SU-DHL-6 (cell line): ENCODE measurements at regions not wholly inside any gene's neighbourhood (a gene's known extent, or its start where the extent isn't known, plus 50 kb on each side); places are given as distances from the start of the nearest gene placed in this dataset.

Experiments used
- H2AFZ ChIP-seq: fragments of 200-600 bp; sonication (generic); 2 replicates; pipeline ENCODE4 v1.6.1; 2014; ENCODE audit warnings: low read depth, mild to moderate bottlenecking, moderate library complexity, mixed read lengths, antibody characterized with exemption, low read length; ENCODE audit not compliant: severe bottlenecking
- H3F3A ChIP-seq: fragments of 200-600 bp; shearing (Covaris generic); 2 replicates; pipeline ENCODE4 v1.6.0; 2016; ENCODE audit warnings: antibody characterized with exemption, mild to moderate bottlenecking; ENCODE audit not compliant: insufficient read depth
- H3K27ac ChIP-seq: fragments of 200-600 bp; sonication (generic); 2 replicates; pipeline ENCODE4 v1.5.1; 2016; ENCODE audit warnings: low read depth, mild to moderate bottlenecking, low read length, moderate library complexity, mixed read lengths
- H3K27me3 ChIP-seq: fragments of 200-600 bp; sonication (generic), shearing (Covaris generic); 2 replicates; pipeline ENCODE4 v1.6.0; 2014; ENCODE audit warnings: mild to moderate bottlenecking, low read length
- H3K36me3 ChIP-seq: fragments of 200-600 bp; sonication (generic); 2 replicates; pipeline ENCODE4 v1.6.1; 2014; ENCODE audit warnings: mild to moderate bottlenecking, low read length, mixed read lengths
- H3K4me2 ChIP-seq: fragments of 300-600, 200-600 bp; shearing (Covaris generic), sonication (generic); 2 replicates; pipeline ENCODE4 v1.6.0; 2014; ENCODE audit warnings: low read length, low read depth, mild to moderate bottlenecking; ENCODE audit not compliant: poor library complexity, severe bottlenecking
- H3K4me3 ChIP-seq: fragments of 200-600 bp; sonication (generic); 2 replicates; pipeline ENCODE4 v1.5.1; 2014; ENCODE audit warnings: antibody characterized with exemption, low read length, mild to moderate bottlenecking, mixed read lengths; ENCODE audit not compliant: insufficient read depth, poor library complexity, severe bottlenecking
- H3K79me2 ChIP-seq: fragments of 200-600 bp; sonication (generic); 2 replicates; pipeline ENCODE4 v1.6.1; 2014; ENCODE audit warnings: mild to moderate bottlenecking, low read length, moderate library complexity; ENCODE audit not compliant: insufficient read depth
- H3K9ac ChIP-seq: fragments of 200-600 bp; sonication (generic); 2 replicates; pipeline ENCODE4 v1.7.0; 2014; ENCODE audit warnings: mild to moderate bottlenecking, low read length
- H3K9me2 ChIP-seq: fragments of 200-600 bp; sonication (generic); replicated peaks from 2 replicates; pipeline ENCODE4 v1.6.1; 2014; ENCODE audit warnings: low read length; ENCODE audit not compliant: insufficient read depth
- H3K9me3 ChIP-seq: fragments of 200-600 bp; sonication (generic); 2 replicates; pipeline ENCODE4 v1.6.1; 2014; ENCODE audit warnings: low read length, mixed read lengths; ENCODE audit not compliant: insufficient read depth
- H4K20me1 ChIP-seq: fragments of 200-600 bp; sonication (generic); 2 replicates; pipeline ENCODE4 v1.6.1; 2014; ENCODE audit warnings: low read depth, mild to moderate bottlenecking, antibody characterized with exemption, low read length, moderate library complexity, mixed read lengths
- CTCF ChIP-seq: fragments of 200-600 bp; sonication (generic); IDR thresholded peaks from one replicate; pipeline ENCODE4 v1.5.1; 2017; ENCODE audit warnings: antibody characterized with exemption, mild to moderate bottlenecking, low read length, moderate library complexity; ENCODE audit not compliant: insufficient read depth, poor library complexity, severe bottlenecking
- EZH2phosphoT487 ChIP-seq: fragments of 200-600 bp; sonication (generic), shearing (Covaris generic); conservative IDR thresholded peaks from 2 replicates; pipeline ENCODE4 v1.6.1; 2018; ENCODE audit warnings: mild to moderate bottlenecking, antibody characterized with exemption, low read length, moderate library complexity, mixed read lengths

GRCh38 chr9:13878241-13878711 lies 435.7 kb downstream of the NFIB start:
- H3K27me3 ChIP-seq = no peaks in the 10 kb centered on the region
- H3K4me3 ChIP-seq = no peak overlapping the region
- H3K9me2 ChIP-seq = no peaks in the 10 kb centered on the region
- H3K4me2 ChIP-seq = no peak overlapping the region
- H4K20me1 ChIP-seq = no peaks in the 10 kb centered on the region
- H3F3A ChIP-seq = no peaks in the 10 kb centered on the region
- H2AFZ ChIP-seq = no peak overlapping the region
- H3K27ac ChIP-seq = no peak overlapping the region
- no peaks in the 10 kb centered on the region for H3K36me3 ChIP-seq
- H3K9me3 ChIP-seq = no peaks in the 10 kb centered on the region
- no peaks in the 10 kb centered on the region for H3K79me2 ChIP-seq
- H3K9ac ChIP-seq = no peak overlapping the region
- no peak for TF ChIP-seq CTCF
- no peak for TF ChIP-seq EZH2phosphoT487

GRCh38 chr9:13876741-13877140 lies 437.2 kb downstream of the NFIB start:
- H3K9me2 ChIP-seq = no peaks in the 10 kb centered on the region
- no peaks in the 10 kb centered on the region for H3K27me3 ChIP-seq
- no peaks in the 10 kb centered on the region for H3K9me3 ChIP-seq
- H3K36me3 ChIP-seq = no peaks in the 10 kb centered on the region
- no peak overlapping the region for H3K9ac ChIP-seq
- no peaks in the 10 kb centered on the region for H3F3A ChIP-seq
- TF ChIP-seq EZH2phosphoT487 (no peak), CTCF (no peak)
- H3K27ac ChIP-seq = no peak overlapping the region
- H2AFZ ChIP-seq = no peak overlapping the region
- no peak overlapping the region for H3K4me2 ChIP-seq
- no peak overlapping the region for H3K4me3 ChIP-seq
- H4K20me1 ChIP-seq = no peaks in the 10 kb centered on the region
- H3K79me2 ChIP-seq = no peaks in the 10 kb centered on the region

DNA sequence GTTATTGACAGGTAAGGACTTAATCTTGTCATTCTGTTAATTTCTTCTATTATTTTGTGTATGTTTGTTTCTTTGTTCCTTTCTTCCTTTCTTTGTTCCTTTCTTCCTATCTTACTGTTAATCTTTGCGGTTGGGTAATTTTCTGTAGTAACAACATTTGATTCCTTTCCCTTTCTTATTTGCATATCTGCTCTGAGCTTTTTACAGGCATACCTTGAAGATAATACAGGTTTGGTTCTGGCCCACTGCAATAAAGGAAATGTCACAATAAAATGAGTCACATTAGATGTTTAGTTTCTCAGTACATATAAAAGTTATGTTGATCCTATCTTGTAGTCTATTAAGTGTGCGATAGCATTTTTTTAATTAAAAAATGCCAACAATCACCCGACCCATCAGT lies 440.7 kb downstream of the NFIB start:
- no peaks in the 10 kb centered on the region for H4K20me1 ChIP-seq
- H3K9ac ChIP-seq = no peak overlapping the region
- TF ChIP-seq EZH2phosphoT487 (no peak), CTCF (no peak)
- no peak overlapping the region for H2AFZ ChIP-seq
- no peak overlapping the region for H3K27ac ChIP-seq
- no peaks in the 10 kb centered on the region for H3F3A ChIP-seq
- H3K27me3 ChIP-seq = no peaks in the 10 kb centered on the region
- no peaks in the 10 kb centered on the region for H3K9me2 ChIP-seq
- H3K9me3 ChIP-seq = no peaks in the 10 kb centered on the region
- H3K4me3 ChIP-seq = no peak overlapping the region
- H3K4me2 ChIP-seq = no peak overlapping the region
- H3K79me2 ChIP-seq = no peaks in the 10 kb centered on the region
- no peaks in the 10 kb centered on the region for H3K36me3 ChIP-seq

- Histone ChIP-seq H3K9ac (no peak overlapping the region), H3K27ac (no peak overlapping the region), H4K20me1 (no peaks in the 10 kb centered on the region), H3K36me3 (no peaks in the 10 kb centered on the region), H3K4me3 (no peak overlapping the region), H3K9me2 (no peaks in the 10 kb centered on the region), H3F3A (no peaks in the 10 kb centered on the region), H3K4me2 (no peak overlapping the region), H2AFZ (no peak overlapping the region), H3K9me3 (no peaks in the 10 kb centered on the region), H3K79me2 (no peaks in the 10 kb centered on the region), H3K27me3 (no peaks in the 10 kb centered on the region)
- no peak for TF ChIP-seq CTCF
- TF ChIP-seq EZH2phosphoT487 = no peak
Measured at GRCh38 chr9:13868336-13868735, 445.6 kb downstream of the NFIB start.
